Activated naive CD4-positive, alpha-beta T cell treated with anti-CD3 and anti-CD28 coated beads for 36 hours (primary cell): ENCODE measurements at regions not wholly inside any gene's neighbourhood (a gene's known extent, or its start where the extent isn't known, plus 50 kb on each side); places are given as distances from the start of the nearest gene placed in this dataset.

Source experiments
- CTCF ChIA-PET: fragments of 350-600 bp; sonication (Branson Sonifier 250); formaldehyde crosslinking; loops from one replicate; lab custom pipeline; 2021; ENCODE audit warnings: antibody characterized with exemption; lab: Charles Lee
- DNase-seq: peaks from one replicate; pipeline ENCODE4 v3.0.0-alpha.2; 2020
- H3K27ac Mint-ChIP-seq: one replicate; pipeline ENCODE4 v1.8.0; 2021; ENCODE audit warnings: mild to moderate bottlenecking, mixed read lengths
- H3K27me3 Mint-ChIP-seq: one replicate; pipeline ENCODE4 v1.8.0; 2021; ENCODE audit warnings: low read depth, mixed read lengths
- H3K36me3 Mint-ChIP-seq: one replicate; pipeline ENCODE4 v1.8.0; 2021; ENCODE audit warnings: low read depth, mixed read lengths
- H3K4me1 Mint-ChIP-seq: one replicate; pipeline ENCODE4 v1.8.0; 2021; ENCODE audit warnings: low read depth, mixed read lengths
- H3K4me3 Mint-ChIP-seq: one replicate; pipeline ENCODE4 v1.8.0; 2021; ENCODE audit warnings: mild to moderate bottlenecking, moderate library complexity, mixed read lengths
- H3K9me3 Mint-ChIP-seq: one replicate; pipeline ENCODE4 v1.8.0; 2021; ENCODE audit warnings: mixed read lengths
- intact Hi-C: fragments of 100-400 bp; cut with micrococcal nuclease; formaldehyde crosslinking; loops from one replicate; pipeline ENCODE4 v1.15.1; 2023

GRCh38 chr6:124877468-124877867, 84.8 kb upstream of the RNF217 start:
- Mint-ChIP-seq H3K27ac (no peak overlapping the region), H3K36me3 (no peaks in the 10 kb centered on the region), H3K9me3 (no peaks in the 10 kb centered on the region), H3K4me1 (peaks cover 12% of the 10 kb centered on the region), H3K27me3 (peaks cover 6% of the 10 kb centered on the region), H3K4me3 (no peak overlapping the region)
- intact Hi-C loops = no loop called here
- CTCF ChIA-PET = no interaction called here
- no peak for DNase-seq

GRCh38 chr6:124879110-124879991, 82.9 kb upstream of the RNF217 start:
- intact Hi-C loops = no loop called here
- H3K27ac Mint-ChIP-seq = no peak overlapping the region
- no peaks in the 10 kb centered on the region for H3K36me3 Mint-ChIP-seq

GRCh38 chr6:124879992-124880355, 82.3 kb upstream of the RNF217 start:
- Mint-ChIP-seq H3K4me3 (no peak overlapping the region), H3K36me3 (no peaks in the 10 kb centered on the region), H3K27me3 (peaks cover 6% of the 10 kb centered on the region), H3K27ac (no peak overlapping the region), H3K4me1 (peaks cover 19% of the 10 kb centered on the region), H3K9me3 (no peaks in the 10 kb centered on the region)
- intact Hi-C loops = no loop called here
- CTCF ChIA-PET = no interaction called here
- no peak for DNase-seq

More at GRCh38 chr6:124879110-124879991, 82.9 kb upstream of the RNF217 start:
- Mint-ChIP-seq H3K27me3 (peaks cover 6% of the 10 kb centered on the region), H3K4me3 (no peak overlapping the region), H3K9me3 (no peaks in the 10 kb centered on the region), H3K4me1 (peaks cover 19% of the 10 kb centered on the region)
- no peak for DNase-seq
- CTCF ChIA-PET = no interaction called here

GRCh38 chr6:124881898-124882578, 80.2 kb upstream of the RNF217 start:
- CTCF ChIA-PET = no interaction called here
- peaks cover 19% of the 10 kb centered on the region for H3K4me1 Mint-ChIP-seq
- H3K4me3 Mint-ChIP-seq = no peak overlapping the region
- intact Hi-C loops = loop anchor here (2.0 kb wide), 1 partner anchor 77 kb away; no protein-coding TSS in a partner anchor
- peaks cover 6% of the 10 kb centered on the region for H3K27me3 Mint-ChIP-seq
- no peaks in the 10 kb centered on the region for H3K36me3 Mint-ChIP-seq
- peak overlapping the region; percentile 14 for H3K27ac Mint-ChIP-seq
- H3K9me3 Mint-ChIP-seq = no peaks in the 10 kb centered on the region
- DNase-seq = no peak

- H3K36me3 Mint-ChIP-seq = no peaks in the 10 kb centered on the region
- peaks cover under 1% of the 10 kb centered on the region for H3K27me3 Mint-ChIP-seq
- intact Hi-C loops = loop anchor here (2.0 kb wide), 1 partner anchor 76 kb away; no protein-coding TSS in a partner anchor
- H3K4me3 Mint-ChIP-seq = no peak overlapping the region
- no peak overlapping the region for H3K27ac Mint-ChIP-seq
- H3K4me1 Mint-ChIP-seq = peaks cover 23% of the 10 kb centered on the region
- CTCF ChIA-PET = interaction anchor here (0.7 kb wide), 1 partner anchor 549 kb away, joined by 3 read pairs; no protein-coding TSS in a partner anchor
- DNase-seq = no peak
- no peaks in the 10 kb centered on the region for H3K9me3 Mint-ChIP-seq
Measured at GRCh38 chr6:124882579-124883393, 79.5 kb upstream of the RNF217 start.

- H3K4me1 Mint-ChIP-seq = peaks cover 40% of the 10 kb centered on the region
Measured at GRCh38 chr6:124885171-124885570, 77.1 kb upstream of the RNF217 start.

GRCh38 chr6:124887872-124888580, 74.2 kb upstream of the RNF217 start:
- Mint-ChIP-seq H3K36me3 (no peaks in the 10 kb centered on the region), H3K4me1 (peaks cover 24% of the 10 kb centered on the region), H3K9me3 (no peaks in the 10 kb centered on the region), H3K27me3 (peaks cover 2% of the 10 kb centered on the region), H3K4me3 (no peak overlapping the region), H3K27ac (peak overlapping the region; percentile 3)
- CTCF ChIA-PET = no interaction called here
- DNase-seq = no peak
- intact Hi-C loops = no loop called here

More at GRCh38 chr6:124885171-124885570, 77.1 kb upstream of the RNF217 start:
- intact Hi-C loops = no loop called here
- Mint-ChIP-seq H3K27me3 (no peaks in the 10 kb centered on the region), H3K9me3 (no peaks in the 10 kb centered on the region), H3K4me3 (no peak overlapping the region), H3K36me3 (no peaks in the 10 kb centered on the region), H3K27ac (no peak overlapping the region)
- CTCF ChIA-PET = interaction anchor here (1.4 kb wide), 1 partner anchor 228 kb away, joined by 3 read pairs; no protein-coding TSS in a partner anchor
- no peak for DNase-seq

- H3K27me3 Mint-ChIP-seq = peaks cover 2% of the 10 kb centered on the region
- no peaks in the 10 kb centered on the region for H3K9me3 Mint-ChIP-seq
- CTCF ChIA-PET = interaction anchor here (0.6 kb wide), 1 partner anchor 423 kb away, joined by 3 read pairs; no protein-coding TSS in a partner anchor
- intact Hi-C loops = no loop called here
- peaks cover 21% of the 10 kb centered on the region for H3K4me1 Mint-ChIP-seq
- peak overlapping the region; percentile 3 for H3K27ac Mint-ChIP-seq
- peak overlapping the region; percentile 23 for H3K4me3 Mint-ChIP-seq
- DNase-seq = no peak
- no peaks in the 10 kb centered on the region for H3K36me3 Mint-ChIP-seq
Measured at GRCh38 chr6:124888581-124889371, 73.5 kb upstream of the RNF217 start.

- Mint-ChIP-seq H3K36me3 (no peaks in the 10 kb centered on the region), H3K4me1 (no peaks in the 10 kb centered on the region), H3K27me3 (peaks cover 3% of the 10 kb centered on the region), H3K9me3 (no peaks in the 10 kb centered on the region), H3K4me3 (no peak overlapping the region), H3K27ac (no peak overlapping the region)
- CTCF ChIA-PET = no interaction called here
- intact Hi-C loops = no loop called here
- no peak for DNase-seq
Measured at GRCh38 chr6:124901084-124901483, 61.2 kb upstream of the RNF217 start.

- H3K36me3 Mint-ChIP-seq = no peaks in the 10 kb centered on the region
- H3K27ac Mint-ChIP-seq = no peak overlapping the region
- intact Hi-C loops = no loop called here
- no peak for DNase-seq
- no peaks in the 10 kb centered on the region for H3K4me1 Mint-ChIP-seq
- H3K9me3 Mint-ChIP-seq = no peaks in the 10 kb centered on the region
- H3K4me3 Mint-ChIP-seq = no peak overlapping the region
- CTCF ChIA-PET = interaction anchor here (0.7 kb wide), 1 partner anchor 997 kb away, joined by 4 read pairs; no protein-coding TSS in a partner anchor
- H3K27me3 Mint-ChIP-seq = peaks cover 6% of the 10 kb centered on the region
Measured at GRCh38 chr6:124903797-124904196, 58.4 kb upstream of the RNF217 start.

GRCh38 chr6:124907596-124907995, 54.6 kb upstream of the RNF217 start:
- CTCF ChIA-PET = no interaction called here

More at GRCh38 chr6:124907596-124907995, 54.6 kb upstream of the RNF217 start:
- DNase-seq = no peak
- Mint-ChIP-seq H3K27me3 (peaks cover 6% of the 10 kb centered on the region), H3K36me3 (no peaks in the 10 kb centered on the region), H3K27ac (no peak overlapping the region), H3K4me3 (no peak overlapping the region), H3K4me1 (no peaks in the 10 kb centered on the region), H3K9me3 (no peaks in the 10 kb centered on the region)
- intact Hi-C loops = no loop called here
